ENCODE measurements at regions not wholly inside any gene's neighbourhood (a gene's known extent, or its start where the extent isn't known, plus 50 kb on each side); places are given as distances from the start of the nearest gene placed in this dataset.

GRCh38 chr3:94972066-94972465, 909.2 kb downstream of the NSUN3 start:
- no peak overlapping the region for H3K4me3 ChIP-seq (replicated peaks; ENCODE audit: low read depth, low read length)
- TF ChIP-seq, protein P1, sequence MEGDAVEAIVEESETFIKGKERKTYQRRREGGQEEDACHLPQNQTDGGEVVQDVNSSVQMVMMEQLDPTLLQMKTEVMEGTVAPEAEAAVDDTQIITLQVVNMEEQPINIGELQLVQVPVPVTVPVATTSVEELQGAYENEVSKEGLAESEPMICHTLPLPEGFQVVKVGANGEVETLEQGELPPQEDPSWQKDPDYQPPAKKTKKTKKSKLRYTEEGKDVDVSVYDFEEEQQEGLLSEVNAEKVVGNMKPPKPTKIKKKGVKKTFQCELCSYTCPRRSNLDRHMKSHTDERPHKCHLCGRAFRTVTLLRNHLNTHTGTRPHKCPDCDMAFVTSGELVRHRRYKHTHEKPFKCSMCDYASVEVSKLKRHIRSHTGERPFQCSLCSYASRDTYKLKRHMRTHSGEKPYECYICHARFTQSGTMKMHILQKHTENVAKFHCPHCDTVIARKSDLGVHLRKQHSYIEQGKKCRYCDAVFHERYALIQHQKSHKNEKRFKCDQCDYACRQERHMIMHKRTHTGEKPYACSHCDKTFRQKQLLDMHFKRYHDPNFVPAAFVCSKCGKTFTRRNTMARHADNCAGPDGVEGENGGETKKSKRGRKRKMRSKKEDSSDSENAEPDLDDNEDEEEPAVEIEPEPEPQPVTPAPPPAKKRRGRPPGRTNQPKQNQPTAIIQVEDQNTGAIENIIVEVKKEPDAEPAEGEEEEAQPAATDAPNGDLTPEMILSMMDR (IDR thresholded peaks at IDR 0.05; ENCODE audit: insufficient read depth, low read length, poor library complexity, severe bottlenecking) = no peak
- no peaks in the 10 kb centered on the region for H3K36me3 ChIP-seq (ENCODE audit: control insufficient read depth, insufficient read depth, low read length)
- DNase-seq (ENCODE audit: extremely low read depth, insufficient read length) = no peak
- H3K27me3 ChIP-seq (replicated peaks; ENCODE audit: control insufficient read depth, insufficient read depth, low read length) = no peaks in the 10 kb centered on the region

GRCh38 chr3:94978084-94978483, 915.2 kb downstream of the NSUN3 start:
- TF ChIP-seq, protein P1 (IDR thresholded peaks at IDR 0.05; ENCODE audit: insufficient read depth, low read length, poor library complexity, severe bottlenecking) = no peak
- DNase-seq (ENCODE audit: extremely low read depth, insufficient read length) = no peak
- Histone ChIP-seq H3K4me3 (replicated peaks; ENCODE audit: low read depth, low read length) (no peak overlapping the region), H3K27me3 (replicated peaks; ENCODE audit: control insufficient read depth, insufficient read depth, low read length) (no peaks in the 10 kb centered on the region), H3K36me3 (ENCODE audit: control insufficient read depth, insufficient read depth, low read length) (no peaks in the 10 kb centered on the region)

- Histone ChIP-seq H3K4me3 (replicated peaks; ENCODE audit: low read depth, low read length) (no peak overlapping the region), H3K27me3 (replicated peaks; ENCODE audit: control insufficient read depth, insufficient read depth, low read length) (no peaks in the 10 kb centered on the region), H3K36me3 (ENCODE audit: control insufficient read depth, insufficient read depth, low read length) (no peaks in the 10 kb centered on the region)
- TF ChIP-seq, protein P1 (IDR thresholded peaks at IDR 0.05; ENCODE audit: insufficient read depth, low read length, poor library complexity, severe bottlenecking) = no peak
- DNase-seq (ENCODE audit: extremely low read depth, insufficient read length) = no peak
Measured at GRCh38 chr3:94985778-94986177, 922.9 kb downstream of the NSUN3 start.

DNA sequence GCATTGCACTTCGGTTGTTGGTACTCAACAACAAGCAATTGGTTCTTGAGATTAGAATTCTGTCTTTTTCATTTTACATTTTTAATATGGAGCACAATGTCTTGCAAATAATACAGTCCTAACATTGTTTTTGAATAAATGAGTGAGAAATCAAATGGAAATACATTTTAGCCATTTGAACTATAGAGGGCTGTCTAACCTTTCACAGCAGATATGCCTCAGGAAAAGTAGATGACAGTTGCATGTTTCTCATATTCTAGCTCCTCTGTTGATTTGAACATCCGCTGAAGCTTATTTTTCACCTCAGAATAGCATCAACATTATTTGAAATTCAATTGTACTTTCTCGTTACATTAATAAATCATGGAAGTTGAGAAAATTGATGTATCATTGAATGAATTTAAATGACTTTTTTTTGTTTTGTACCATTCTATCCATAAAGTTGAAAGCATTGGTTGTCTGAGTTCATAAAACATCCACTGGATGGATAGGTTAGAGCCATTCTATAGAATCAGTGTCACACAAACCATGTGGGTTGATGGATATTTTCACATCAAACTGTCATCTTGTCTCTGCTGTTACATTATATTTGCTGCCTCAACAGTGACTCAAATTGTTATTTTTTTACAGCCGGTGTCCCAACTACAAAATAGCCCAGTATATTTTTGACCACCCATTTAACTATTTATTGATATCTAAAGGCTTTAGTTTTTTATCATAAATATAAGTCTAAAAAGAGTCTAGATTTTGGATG, 928.3 kb downstream of the NSUN3 start:
- no peak for DNase-seq (ENCODE audit: extremely low read depth, insufficient read length)
- Histone ChIP-seq H3K4me3 (replicated peaks; ENCODE audit: low read depth, low read length) (no peak overlapping the region), H3K27me3 (replicated peaks; ENCODE audit: control insufficient read depth, insufficient read depth, low read length) (no peaks in the 10 kb centered on the region), H3K36me3 (ENCODE audit: control insufficient read depth, insufficient read depth, low read length) (no peaks in the 10 kb centered on the region)
- TF ChIP-seq, protein P1 (IDR thresholded peaks at IDR 0.05; ENCODE audit: insufficient read depth, low read length, poor library complexity, severe bottlenecking) = no peak

DNA sequence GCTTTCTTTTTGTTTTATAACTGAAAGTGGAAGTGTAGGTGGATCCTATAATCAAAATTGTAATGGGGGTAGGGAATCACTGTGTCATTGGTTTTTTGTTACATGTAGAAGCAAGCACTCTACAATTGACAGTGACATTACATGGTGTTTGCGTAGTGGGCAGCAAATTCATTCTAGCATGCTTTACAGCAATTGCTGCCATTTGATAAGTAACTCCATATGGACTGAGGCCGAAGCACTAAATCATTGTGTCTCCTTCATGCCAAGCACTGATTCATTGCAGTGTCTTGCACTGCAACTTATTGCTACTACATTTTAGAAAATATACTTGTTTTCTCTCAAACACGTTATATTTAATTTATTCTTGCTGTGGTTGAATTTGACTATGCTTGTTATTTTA, 933.9 kb downstream of the NSUN3 start:
- TF ChIP-seq, protein P1 (IDR thresholded peaks at IDR 0.05; ENCODE audit: insufficient read depth, low read length, poor library complexity, severe bottlenecking) = no peak

More for the DNA sequence above, 933.9 kb downstream of the NSUN3 start:
- Histone ChIP-seq H3K27me3 (replicated peaks; ENCODE audit: control insufficient read depth, insufficient read depth, low read length) (no peaks in the 10 kb centered on the region), H3K36me3 (ENCODE audit: control insufficient read depth, insufficient read depth, low read length) (no peaks in the 10 kb centered on the region), H3K4me3 (replicated peaks; ENCODE audit: low read depth, low read length) (no peak overlapping the region)
- no peak for DNase-seq (ENCODE audit: extremely low read depth, insufficient read length)
